GM23338 (cell line): ENCODE measurements at regions not wholly inside any gene's neighbourhood (a gene's known extent, or its start where the extent isn't known, plus 50 kb on each side); places are given as distances from the start of the nearest gene placed in this dataset.

Experiments
- ATAC-seq: fragments of 200-7000 bp; cut with Tn5 transposase; 3 replicates; pipeline ENCODE4 v1.9.1; 2020
- DNase-seq: peaks from one replicate; pipeline ENCODE4 v3.0.0-alpha.2; 2015; ENCODE audit warnings: low spot score
- H2AFZ ChIP-seq: fragments of 200-600 bp; sonication (generic); 2 replicates; pipeline ENCODE4 v1.8.0; 2016; ENCODE audit warnings: antibody characterized with exemption, mild to moderate bottlenecking, moderate library complexity
- H3F3A ChIP-seq: fragments of 200-600 bp; sonication (generic); replicated peaks from 2 replicates; pipeline ENCODE4 v1.8.0; 2017; ENCODE audit warnings: antibody characterized with exemption, mixed run types, low read depth
- H3K27ac ChIP-seq: fragments of 200-600 bp; sonication (generic); 2 replicates; pipeline ENCODE4 v1.6.1; 2016; ENCODE audit warnings: low read depth
- H3K27me3 ChIP-seq: fragments of 200-600 bp; sonication (generic); 2 replicates; pipeline ENCODE4 v1.8.0; 2016; ENCODE audit warnings: mild to moderate bottlenecking, mixed run types, moderate library complexity; ENCODE audit not compliant: insufficient read depth
- H3K36me3 ChIP-seq: fragments of 200-600 bp; sonication (generic); 2 replicates; pipeline ENCODE4 v1.8.0; 2016; ENCODE audit warnings: mild to moderate bottlenecking; ENCODE audit not compliant: insufficient read depth
- H3K4me1 ChIP-seq: fragments of 200-600 bp; sonication (generic); 2 replicates; pipeline ENCODE4 v1.8.0; 2016; ENCODE audit warnings: mild to moderate bottlenecking, moderate library complexity; ENCODE audit not compliant: insufficient read depth
- H3K4me2 ChIP-seq: fragments of 200-600 bp; sonication (generic); 2 replicates; pipeline ENCODE4 v1.7.1; 2017; ENCODE audit warnings: mixed run types
- H3K4me3 ChIP-seq: fragments of 200-600 bp; sonication (generic); 2 replicates; pipeline ENCODE4 v1.6.1; 2016; ENCODE audit warnings: mixed run types
- H3K79me2 ChIP-seq: fragments of 200-600 bp; sonication (generic); replicated peaks from 2 replicates; pipeline ENCODE4 v1.8.0; 2017; ENCODE audit warnings: mild to moderate bottlenecking; ENCODE audit not compliant: insufficient read depth
- H3K9me2 ChIP-seq: fragments of 200-600 bp; sonication (generic); 2 replicates; pipeline ENCODE4 v1.8.0; 2017; ENCODE audit not compliant: insufficient read depth
- H4K20me1 ChIP-seq: fragments of 200-600 bp; sonication (generic); replicated peaks from 2 replicates; pipeline ENCODE4 v1.8.0; 2017; ENCODE audit warnings: mild to moderate bottlenecking; ENCODE audit not compliant: insufficient read depth
- H3K27ac Mint-ChIP-seq: 2 replicates; pipeline ENCODE4 v1.8.0; 2020; ENCODE audit warnings: inconsistent platforms, mild to moderate bottlenecking, moderate library complexity, mixed read lengths
- H3K27me3 Mint-ChIP-seq: 3 replicates; pipeline ENCODE4 v1.8.0; 2022; ENCODE audit warnings: low read depth, mild to moderate bottlenecking, moderate library complexity, mixed read lengths, inconsistent platforms; ENCODE audit not compliant: insufficient read depth, poor library complexity
- H3K36me3 Mint-ChIP-seq: 3 replicates; pipeline ENCODE4 v1.8.0; 2021; ENCODE audit warnings: low read depth, mild to moderate bottlenecking, inconsistent platforms, moderate library complexity, mixed read lengths
- H3K4me1 Mint-ChIP-seq: 3 replicates; pipeline ENCODE4 v1.8.0; 2020; ENCODE audit warnings: mild to moderate bottlenecking, inconsistent platforms, mixed read lengths
- H3K4me3 Mint-ChIP-seq: 3 replicates; pipeline ENCODE4 v1.8.0; 2021; ENCODE audit warnings: moderate library complexity, mild to moderate bottlenecking, inconsistent platforms, mixed read lengths
- H3K9me3 Mint-ChIP-seq: 3 replicates; pipeline ENCODE4 v1.8.0; 2020; ENCODE audit warnings: moderate library complexity, mild to moderate bottlenecking, inconsistent platforms, mixed read lengths
- CREB1 ChIP-seq: fragments of 250-450 bp; sonication (Bioruptor Pico); IDR thresholded peaks from 2 replicates; pipeline ENCODE4 v1.5.0; 2020; ENCODE audit warnings: low read depth, mild to moderate bottlenecking, moderate library complexity
- CTCF ChIP-seq, 2 experiments: fragments of 200-600 bp in 1 of 2; sonication (generic) in 1 of 2; conservative IDR thresholded peaks; 2 replicates each; pipeline versions ENCODE4 v1.5.1 to v1.6.1; 2016 to 2017; ENCODE audit warnings: antibody characterized with exemption in 2 of 2, low read depth in 2 of 2, mild to moderate bottlenecking in 2 of 2, moderate library complexity in 1 of 2
- EZH2phosphoT487 ChIP-seq: fragments of 200-600 bp; sonication (generic); IDR thresholded peaks from one replicate; pipeline ENCODE4 v1.8.1; 2018; ENCODE audit warnings: antibody characterized with exemption; ENCODE audit not compliant: unreplicated experiment
- JUNB ChIP-seq: IDR thresholded peaks from one replicate; pipeline ENCODE4 v1.6.1; 2016; ENCODE audit warnings: antibody characterized with exemption; ENCODE audit not compliant: unreplicated experiment
- NANOG ChIP-seq: IDR thresholded peaks from 2 replicates; pipeline ENCODE4 v1.6.1; 2016; ENCODE audit warnings: antibody characterized with exemption, borderline replicate concordance
- POLR2AphosphoS5 ChIP-seq: IDR thresholded peaks from 2 replicates; pipeline ENCODE4 v1.6.1; 2016; ENCODE audit warnings: antibody characterized with exemption, low read depth
- REST ChIP-seq: IDR thresholded peaks from one replicate; pipeline ENCODE4 v1.6.1; 2018; ENCODE audit warnings: antibody characterized with exemption; ENCODE audit not compliant: unreplicated experiment
- STAT1 ChIP-seq: IDR thresholded peaks from one replicate; pipeline ENCODE4 v1.6.1; 2016; ENCODE audit warnings: antibody characterized with exemption; ENCODE audit not compliant: unreplicated experiment
- ZNF114 ChIP-seq: fragments of 250-450 bp; sonication (Bioruptor Pico); IDR thresholded peaks from 2 replicates; pipeline ENCODE4 v1.5.0; 2020; ENCODE audit warnings: mild to moderate bottlenecking, moderate library complexity
- ZNF462 ChIP-seq: fragments of 250-450 bp; sonication (Bioruptor Pico); IDR thresholded peaks from 2 replicates; pipeline ENCODE4 v1.5.0; 2020; ENCODE audit warnings: mild to moderate bottlenecking, moderate library complexity

GRCh38 chr9:17882688-17883594 is 304.1 kb downstream of the SH3GL2 start (continued):
- TF ChIP-seq ZNF462 (CRISPR knock-in tag) (no peak), STAT1 (no peak), CTCF (conservative IDR thresholded peaks at IDR 0.05; ENCODE audit: low read depth in 2 of 2) (no peak)

GRCh38 chr9:17888066-17888465 is 309.2 kb downstream of the SH3GL2 start:
- H3K36me3 ChIP-seq = no peaks in the 10 kb centered on the region; the same call in 1 of the 2 replicates
- Mint-ChIP-seq H3K4me1 (no peaks in the 10 kb centered on the region; the same call in 2 of the 3 replicates), H3K27ac (no peak overlapping the region), H3K9me3 (no peaks in the 10 kb centered on the region), H3K27me3 (peaks cover 2% of the 10 kb centered on the region), H3K36me3 (no peaks in the 10 kb centered on the region), H3K4me3 (no peak overlapping the region)
- no peak overlapping the region for H3K4me3 ChIP-seq
- no peaks in the 10 kb centered on the region for H3K4me1 ChIP-seq
- no peaks in the 10 kb centered on the region for H3F3A ChIP-seq
- ATAC-seq (no peak), DNase-seq (no peak)
- no peak overlapping the region for H3K4me2 ChIP-seq
- H3K27ac ChIP-seq = no peak overlapping the region
- H3K9me2 ChIP-seq = no peaks in the 10 kb centered on the region
- H3K79me2 ChIP-seq = no peaks in the 10 kb centered on the region
- no peaks in the 10 kb centered on the region for H3K27me3 ChIP-seq
- H4K20me1 ChIP-seq = no peaks in the 10 kb centered on the region
- H2AFZ ChIP-seq = no peak overlapping the region
- no peak for TF ChIP-seq CREB1
- TF ChIP-seq ZNF114 = no peak
- TF ChIP-seq POLR2AphosphoS5 = no peak
- no peak for TF ChIP-seq JUNB
- TF ChIP-seq REST = no peak
- no peak for TF ChIP-seq EZH2phosphoT487
- TF ChIP-seq NANOG = no peak
- no peak for TF ChIP-seq CTCF (conservative IDR thresholded peaks at IDR 0.05; ENCODE audit: low read depth in 2 of 2)
